LoVo (cell line): ENCODE measurements at regions not wholly inside any gene's neighbourhood (a gene's known extent, or its start where the extent isn't known, plus 50 kb on each side); places are given as distances from the start of the nearest gene placed in this dataset.

Source experiments
- DNase-seq: peaks from one replicate; pipeline ENCODE4 v3.0.0-alpha.2; 2016; ENCODE audit warnings: low spot score

DNA sequence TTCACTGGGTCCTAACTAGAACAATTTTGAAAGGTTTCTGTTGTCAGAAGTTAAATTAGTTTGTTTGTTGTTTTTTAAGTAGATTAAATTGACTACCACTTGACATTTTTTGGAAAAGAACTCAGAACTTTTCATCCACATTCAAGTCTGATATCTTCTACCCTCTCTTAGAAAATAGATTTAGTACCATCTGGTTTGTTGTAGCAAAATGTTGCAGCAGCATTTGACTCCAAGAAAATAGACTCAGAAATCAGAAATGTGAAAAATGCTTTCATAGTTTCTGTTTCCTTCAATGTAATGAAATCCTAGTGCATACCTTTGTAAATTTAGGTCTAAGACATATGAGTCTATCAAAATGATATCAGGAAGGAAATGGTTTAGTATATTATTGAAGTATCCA is 256.3 kb upstream of the CLEC14A start:
- no peak for DNase-seq

DNA sequence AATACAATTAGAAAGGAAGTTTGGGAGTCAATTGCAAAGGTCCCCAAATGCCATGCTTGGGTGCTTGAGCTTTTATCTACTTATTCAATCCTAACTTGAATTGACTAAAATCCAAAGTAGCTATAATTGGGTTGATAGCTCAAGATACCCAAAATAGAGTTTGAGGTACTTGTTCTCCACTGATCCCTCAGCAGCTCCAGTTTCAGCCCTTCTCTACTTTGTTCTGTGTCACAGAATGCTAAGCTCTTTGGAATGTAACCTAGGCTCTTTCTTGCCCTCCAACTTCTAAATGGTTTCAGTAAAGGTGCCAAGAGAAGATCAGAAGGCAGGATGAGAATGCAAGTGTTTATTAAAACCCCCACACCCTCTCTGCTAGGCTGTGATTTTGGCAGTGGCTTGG is 251.4 kb upstream of the CLEC14A start:
- no peak for DNase-seq

DNA sequence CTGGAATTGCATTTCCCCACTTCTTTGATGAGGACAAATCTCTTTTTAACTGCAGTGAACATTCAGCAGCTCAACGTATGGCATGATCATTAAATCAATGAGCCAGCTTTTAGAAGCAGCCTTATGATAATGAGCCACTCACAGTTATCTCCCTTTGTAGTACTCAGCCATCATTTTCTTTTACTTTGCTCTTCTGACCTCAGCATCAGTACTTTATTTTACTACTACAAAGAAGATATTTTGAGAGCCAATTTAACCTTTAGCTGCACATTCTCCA is 250.0 kb upstream of the CLEC14A start:
- no peak for DNase-seq

DNA sequence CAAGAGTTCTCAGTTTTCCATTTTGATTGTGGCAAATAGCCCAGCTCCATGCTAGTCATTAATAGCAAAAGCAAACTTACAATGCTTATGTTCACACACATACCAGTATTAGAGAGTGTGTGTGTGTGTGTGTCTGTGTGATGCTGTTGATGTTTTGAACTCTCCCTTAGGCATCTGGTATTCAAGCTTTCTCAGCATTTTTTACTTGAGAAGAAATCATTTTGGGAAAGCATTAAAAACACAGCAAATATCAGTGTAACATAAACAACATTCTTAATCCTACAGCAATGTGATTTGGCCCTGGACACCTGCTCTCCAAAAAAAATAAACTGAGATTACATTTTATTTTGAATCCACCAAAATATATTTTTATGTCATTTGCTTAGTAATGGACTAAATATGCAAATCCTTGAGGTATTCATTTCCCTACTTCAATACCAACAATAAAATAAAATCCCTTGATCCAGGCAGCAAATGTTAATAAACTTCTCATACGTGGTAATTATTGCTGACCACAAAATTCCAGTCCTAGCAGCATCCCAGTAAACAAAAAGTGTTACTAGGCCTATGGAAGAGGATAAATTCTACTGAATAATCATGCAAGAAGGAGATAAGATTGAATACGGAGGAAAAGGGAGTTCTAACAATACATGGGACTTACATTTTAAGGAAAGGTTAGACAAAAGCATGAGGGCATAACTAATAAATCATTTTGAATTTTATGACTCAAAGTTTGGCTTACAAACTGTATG is 249.5 kb upstream of the CLEC14A start:
- no peak for DNase-seq

DNA sequence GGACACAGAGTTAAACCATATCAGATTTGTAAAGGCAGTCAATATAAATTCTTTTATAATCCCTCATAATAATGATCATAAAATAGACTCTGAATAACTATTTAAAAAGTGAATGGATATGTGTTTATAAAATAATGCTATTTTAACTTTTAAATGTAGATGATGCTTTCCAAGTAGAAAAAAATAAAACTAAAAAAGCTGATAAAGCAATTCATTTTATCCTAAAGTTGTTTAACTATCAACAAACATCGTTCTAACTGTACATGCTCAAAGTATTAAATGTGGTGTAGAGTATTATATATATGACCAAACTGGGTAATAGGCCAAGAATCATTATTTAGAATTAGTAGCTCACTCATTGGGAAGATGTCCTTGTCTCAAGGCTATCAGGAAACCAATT is 248.3 kb upstream of the CLEC14A start:
- DNase-seq = no peak

DNA sequence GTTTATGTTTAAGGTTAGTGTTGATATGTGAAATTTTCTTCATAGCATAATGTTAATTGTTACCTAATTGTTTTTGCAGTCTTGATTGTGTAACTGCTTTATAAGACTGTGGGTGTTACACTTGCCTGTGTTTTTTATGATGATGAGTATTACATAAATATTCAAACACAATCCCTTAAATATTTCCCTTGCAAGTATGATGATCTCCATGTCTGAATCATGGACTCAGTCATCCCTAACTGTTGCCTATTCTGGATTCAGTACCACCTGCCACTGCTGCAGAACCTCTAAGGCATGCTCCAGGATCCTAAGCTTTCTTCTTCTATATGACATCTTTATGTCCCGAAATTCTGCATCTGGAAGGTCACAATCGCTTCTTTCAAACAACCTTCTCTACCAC is 246.3 kb upstream of the CLEC14A start:
- no peak for DNase-seq

DNA sequence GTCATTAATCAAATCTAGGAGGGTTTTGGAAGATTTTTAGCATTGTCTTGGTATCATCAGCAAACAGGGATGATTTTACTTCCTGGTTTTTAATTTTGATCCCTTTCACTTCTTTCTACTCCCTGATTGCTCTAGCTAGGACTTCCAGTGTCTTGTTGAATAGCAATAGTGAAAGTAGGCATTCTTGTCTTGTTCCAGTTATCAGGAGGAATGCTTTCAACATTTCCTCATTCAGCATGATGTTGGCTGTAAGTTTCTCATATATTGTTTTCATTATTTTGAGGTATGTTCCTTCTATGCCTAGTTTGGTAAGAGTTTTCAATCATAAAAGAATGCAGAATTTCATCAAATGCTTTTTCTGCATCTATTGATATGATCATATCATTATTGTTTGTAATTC is 244.2 kb upstream of the CLEC14A start:
- no peak for DNase-seq

DNA sequence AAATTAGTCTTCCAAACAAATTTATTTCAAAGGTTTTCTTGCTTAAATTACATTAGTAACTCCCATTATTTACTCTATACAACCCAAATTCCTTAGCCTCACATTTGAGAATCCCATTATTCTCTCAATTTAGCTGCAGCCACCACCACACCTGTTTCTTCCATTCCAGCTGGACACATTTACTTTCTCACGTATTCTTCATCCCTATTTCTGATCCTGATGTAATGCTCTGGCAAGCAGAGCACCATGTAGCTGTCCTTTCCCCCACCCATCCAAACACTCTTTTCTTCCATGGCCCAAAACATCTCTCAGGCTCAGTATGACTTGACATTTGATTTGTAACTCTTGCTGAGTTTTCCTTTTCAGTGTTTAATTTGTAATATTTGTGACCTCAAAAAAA is 240.2 kb upstream of the CLEC14A start:
- DNase-seq = no peak

DNA sequence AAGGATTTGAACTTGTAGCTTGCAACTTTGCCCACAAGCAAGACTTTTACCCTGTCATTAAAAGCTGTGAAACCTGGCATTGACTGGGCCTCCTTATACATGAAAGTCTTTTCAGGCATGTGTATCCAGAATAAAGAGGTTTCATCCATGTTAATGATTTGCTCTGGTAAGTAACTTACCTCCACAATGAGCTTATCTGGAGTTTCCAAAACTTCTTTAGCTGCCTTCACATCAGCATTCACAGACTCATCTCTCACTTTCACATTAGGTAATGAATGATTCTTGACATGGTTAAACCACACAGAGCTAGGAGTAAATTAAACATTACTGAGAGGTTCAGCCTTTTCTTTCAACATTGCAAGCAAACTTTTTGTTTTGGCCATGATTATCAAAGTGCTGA is 234.4 kb upstream of the CLEC14A start:
- no peak for DNase-seq

DNA sequence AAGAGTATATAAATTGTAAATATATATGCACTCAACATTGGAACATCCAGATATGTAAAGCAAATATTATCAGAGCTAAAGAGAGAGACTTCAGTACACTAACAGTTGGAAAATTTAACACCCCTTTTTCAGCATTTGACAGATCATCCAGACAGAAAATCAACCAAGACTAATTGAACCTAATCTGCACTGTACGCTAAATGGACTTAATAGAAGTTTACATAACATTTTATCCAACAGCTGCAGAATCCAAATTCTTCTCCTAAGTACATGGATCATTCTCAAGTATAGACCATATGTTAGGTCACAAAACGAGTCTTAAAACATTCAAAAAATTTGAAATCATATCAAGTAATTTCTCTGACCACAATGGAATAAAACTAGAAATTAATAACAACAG is 229.1 kb upstream of the CLEC14A start:
- no peak for DNase-seq

DNA sequence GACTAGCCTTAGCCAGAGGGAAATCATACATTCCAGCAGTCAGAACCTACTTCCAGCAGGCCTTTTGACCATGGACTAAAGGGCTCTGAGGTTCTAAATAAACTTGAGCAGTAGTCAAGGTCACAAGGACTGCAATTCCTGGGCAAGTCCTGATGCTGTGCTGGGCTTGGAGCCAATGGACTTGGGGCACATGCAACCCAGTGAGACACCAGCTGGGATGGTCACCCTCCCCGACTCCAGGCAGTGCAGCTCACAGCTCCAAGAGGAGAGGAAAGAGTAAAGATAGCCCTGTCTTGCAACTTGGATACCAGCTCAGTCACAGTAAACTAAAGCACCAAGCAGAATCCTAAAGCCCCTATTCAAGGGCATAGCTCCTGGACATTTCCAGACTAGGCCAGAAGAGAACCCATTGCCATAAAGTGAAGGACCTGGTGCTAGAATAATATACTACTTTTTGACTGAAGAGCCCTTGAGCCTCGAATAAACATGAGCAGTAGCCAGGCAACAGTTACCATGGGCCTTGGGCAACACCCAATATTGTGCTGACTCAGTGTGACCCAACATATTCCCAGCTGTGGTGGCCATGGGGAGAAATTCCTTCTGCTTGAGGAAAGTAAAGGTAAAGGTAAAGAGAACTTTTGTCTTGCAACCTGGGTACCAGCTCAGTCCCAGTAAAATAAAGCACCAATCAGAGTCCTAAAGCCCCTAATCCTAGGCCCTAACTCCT is 226.2 kb upstream of the CLEC14A start:
- DNase-seq = no peak

DNA sequence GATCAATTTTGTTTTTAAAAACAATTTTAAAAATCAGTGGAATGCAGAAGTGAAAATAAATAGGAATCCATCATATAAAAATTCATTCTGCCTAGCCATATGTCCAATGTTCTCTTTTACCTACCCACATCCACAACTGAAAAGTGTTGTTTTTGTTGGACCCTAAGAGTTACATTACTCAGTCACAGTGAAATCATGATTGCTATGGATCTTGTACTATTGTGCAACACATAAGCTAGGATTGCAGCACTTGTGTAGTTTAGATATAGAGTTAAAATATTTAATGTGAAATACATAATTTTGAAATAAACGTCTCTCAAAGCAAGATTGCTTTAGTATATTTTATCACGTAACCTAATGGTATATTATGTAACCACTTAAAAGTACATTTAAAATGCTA is 213.3 kb upstream of the CLEC14A start:
- no peak for DNase-seq

DNA sequence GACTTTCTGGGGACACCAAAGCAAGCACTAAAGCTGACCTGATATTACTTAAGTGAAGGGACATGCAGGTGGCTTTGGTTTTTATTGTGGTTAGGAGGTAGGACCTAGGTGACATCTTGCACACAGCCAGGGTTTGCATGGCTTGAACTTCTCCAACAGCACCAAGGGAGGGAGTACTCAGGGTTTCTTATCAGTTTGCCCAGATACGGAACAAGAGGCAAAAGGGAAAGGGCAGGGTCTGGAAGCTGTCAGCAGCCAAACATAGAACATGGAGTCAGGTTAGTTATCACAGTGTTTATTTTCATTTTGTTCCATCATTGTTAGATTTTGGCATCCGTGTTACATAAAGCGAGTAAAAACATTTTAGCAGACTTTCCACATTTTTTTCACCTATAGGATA is 186.3 kb upstream of the CLEC14A start:
- no peak for DNase-seq

DNA sequence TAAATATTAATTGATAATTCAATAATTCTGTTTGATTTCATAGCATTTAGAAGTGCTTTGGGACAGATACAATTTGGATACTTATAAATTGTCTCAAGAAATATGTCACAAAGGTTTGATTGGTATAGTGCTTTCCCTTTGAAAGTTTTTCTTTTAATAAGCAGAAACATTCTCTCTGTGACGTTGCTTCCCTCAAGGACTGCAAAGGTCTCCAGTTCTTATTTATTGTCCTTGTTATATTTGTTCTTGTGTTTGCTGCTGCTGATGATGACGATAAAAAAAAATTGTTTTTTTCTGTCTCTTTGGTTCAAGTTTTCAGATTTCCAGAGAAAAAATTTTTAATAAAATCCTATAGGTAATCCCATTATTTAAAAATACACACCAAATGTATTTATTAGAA is 176.3 kb upstream of the CLEC14A start:
- no peak for DNase-seq

DNA sequence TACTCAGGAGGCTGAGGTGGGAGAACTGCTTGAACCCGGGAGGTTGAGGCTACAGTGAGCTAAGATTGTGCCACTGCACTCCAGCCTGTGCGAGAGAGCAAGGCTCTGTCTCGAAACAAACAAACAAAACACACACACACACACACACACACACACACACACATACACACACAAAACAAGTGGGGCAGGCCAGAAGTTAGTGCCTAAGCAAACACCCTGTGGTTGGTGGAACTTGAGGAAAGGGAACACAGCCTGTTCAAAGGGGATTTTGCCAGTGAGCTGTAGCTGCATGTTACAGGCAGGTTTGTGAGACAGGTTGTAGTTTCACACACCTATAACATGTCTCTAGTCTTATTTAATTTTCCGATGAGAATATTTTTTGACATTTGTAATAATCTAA is 175.3 kb upstream of the CLEC14A start:
- no peak for DNase-seq

DNA sequence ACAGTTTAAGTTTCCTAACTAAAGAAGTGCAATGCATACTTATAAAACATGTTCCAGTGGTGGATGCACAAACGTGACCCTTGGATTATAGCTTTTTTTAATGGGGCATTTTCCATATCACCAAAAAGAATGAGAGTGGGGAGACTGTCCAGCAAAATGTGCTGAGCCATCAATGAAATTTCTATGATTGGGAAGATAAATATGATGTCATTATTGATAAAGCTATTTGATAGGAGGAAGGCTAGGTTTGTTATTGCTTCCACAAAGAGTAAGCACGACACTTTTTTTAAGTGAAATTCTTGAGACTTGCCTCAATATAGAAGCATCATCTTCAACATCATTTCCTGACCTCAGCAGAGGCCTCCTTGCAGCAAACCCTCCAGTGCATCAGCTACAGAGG is 174.6 kb upstream of the CLEC14A start:
- DNase-seq = no peak

DNA sequence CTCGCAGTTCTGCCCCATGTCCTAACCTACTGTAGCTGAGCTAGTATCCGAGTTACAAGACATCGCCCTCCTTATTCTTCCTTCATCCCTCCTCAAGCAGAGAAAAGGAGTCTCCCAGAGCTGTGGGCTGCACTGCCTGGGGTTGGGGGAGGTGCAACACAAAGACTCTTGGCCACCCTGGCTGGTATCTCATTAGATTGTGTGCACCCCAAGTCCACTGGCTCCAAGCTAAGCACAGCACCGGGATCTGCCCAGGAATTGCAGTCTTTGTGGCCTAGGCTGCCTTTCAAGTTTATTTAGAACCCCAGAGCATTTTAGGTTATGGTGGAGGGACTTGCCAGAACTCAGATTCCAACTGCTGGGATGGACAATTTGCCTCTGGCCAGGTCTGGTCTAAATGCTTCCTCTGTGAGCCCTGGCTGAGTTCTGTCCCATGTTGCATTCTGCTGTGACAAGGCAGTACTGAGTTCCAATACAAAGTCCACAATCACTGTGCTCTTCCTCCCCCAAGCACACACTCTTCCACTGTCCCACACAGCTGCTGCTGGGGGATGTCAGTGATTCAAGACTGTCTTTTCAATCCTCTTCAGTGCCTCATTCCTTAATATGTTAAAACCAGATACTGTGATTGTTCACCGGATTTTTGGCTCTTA is 169.6 kb upstream of the CLEC14A start:
- DNase-seq = no peak

DNA sequence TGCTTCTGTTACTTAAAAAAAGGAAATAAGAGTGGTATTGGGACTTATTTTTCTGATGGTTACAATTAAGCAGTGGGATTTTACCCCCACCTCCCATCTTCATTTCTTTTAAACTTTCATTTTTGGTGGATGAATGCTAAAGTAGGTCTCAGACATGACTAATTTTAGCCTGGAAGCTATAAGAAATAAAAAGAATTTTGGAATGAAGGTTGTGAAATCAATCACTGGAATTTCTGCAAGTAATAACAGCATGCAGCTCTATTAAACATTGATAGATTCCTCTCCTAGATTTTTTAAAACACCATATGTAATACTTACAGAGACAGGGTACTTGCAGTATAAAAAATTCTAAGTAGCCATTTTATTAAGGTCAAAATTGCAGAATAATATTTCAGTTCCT is 164.2 kb upstream of the CLEC14A start:
- no peak for DNase-seq

DNA sequence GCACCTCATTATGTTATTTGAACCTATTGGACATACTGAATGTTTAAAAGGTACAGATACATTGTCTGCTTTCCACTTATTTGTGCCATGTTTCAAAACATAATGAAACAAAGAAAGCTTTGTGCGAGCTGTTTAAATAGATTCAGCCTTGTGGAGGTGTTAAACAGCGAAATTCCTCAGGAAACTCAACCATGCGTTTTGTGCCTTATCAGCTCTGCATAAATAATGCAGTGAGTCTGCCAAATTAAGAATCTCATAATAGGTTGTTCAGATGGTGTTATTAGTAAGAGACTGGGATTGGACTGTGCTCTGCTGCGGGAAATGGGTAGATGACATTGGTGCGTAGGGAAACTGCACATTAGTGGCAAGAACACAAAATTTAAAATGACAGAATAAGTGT is 163.7 kb upstream of the CLEC14A start:
- no peak for DNase-seq

DNA sequence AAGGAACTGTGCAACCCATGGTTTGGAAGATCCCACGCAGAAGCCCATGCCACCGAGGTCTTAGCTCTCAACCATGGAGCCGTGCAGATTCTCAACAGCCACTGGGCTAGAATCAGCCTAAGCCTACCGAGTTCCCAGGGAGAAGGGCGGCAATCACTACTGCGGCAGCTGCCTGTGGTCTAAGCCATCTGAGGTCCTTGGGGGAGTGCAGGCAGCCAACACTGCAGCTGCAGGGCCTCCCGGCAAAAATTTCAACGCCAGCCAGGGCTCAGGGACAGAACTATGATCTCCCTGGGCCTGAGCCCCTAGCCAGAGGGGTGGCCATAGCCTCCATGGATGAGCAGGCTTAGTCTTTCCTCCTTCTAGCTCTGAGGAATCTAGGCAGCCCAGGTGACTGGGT is 156.8 kb upstream of the CLEC14A start:
- no peak for DNase-seq

DNA sequence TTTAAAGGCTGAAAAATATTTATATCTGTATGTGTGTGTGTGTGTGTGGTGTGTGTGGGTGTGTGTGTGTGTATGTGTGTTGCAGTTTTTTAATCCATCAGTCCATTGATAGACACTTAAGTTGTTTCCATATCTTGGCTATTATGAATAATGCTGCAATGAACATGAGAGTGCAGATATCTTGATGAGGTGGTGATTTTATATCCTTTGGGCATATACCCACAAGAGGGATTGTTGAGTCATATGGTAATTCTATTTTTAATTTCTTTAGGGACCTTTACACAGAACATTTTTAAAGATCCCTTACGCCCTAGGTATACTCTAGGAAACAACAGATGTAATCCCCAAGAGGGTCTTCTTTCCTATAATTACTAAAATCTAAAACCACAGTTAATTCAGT is 154.5 kb upstream of the CLEC14A start:
- DNase-seq = no peak

DNA sequence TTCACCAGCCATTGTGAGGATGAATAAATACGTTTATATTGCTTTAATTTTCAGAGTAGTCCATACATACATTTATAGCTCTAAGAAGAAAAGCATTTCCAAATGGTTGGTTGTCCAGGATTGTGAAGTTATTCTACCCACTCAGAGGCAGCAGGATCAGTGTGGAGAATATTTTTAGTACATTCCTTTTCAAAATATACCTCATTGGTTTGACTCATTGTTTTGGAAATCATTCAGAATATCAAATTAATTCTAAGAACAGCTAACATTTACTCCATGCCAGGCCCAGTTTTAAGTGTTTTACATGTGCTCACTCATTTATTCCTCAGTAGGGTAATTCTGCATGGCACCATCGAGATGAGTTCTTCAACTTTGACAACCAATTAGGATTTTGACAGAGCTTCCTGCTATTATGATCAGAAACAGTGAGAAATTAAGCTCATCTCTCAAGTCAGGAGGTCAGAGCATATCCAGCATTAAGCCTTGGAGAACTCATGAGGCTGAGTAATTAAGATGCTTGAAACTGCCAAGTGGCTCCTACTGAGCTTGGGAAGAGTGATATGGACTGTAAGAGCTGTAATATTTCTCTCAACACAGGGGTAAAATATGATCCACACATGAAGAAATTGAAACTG is 153.3 kb upstream of the CLEC14A start:
- no peak for DNase-seq
